ENCODE measurements at regions not wholly inside any gene's neighbourhood (a gene's known extent, or its start where the extent isn't known, plus 50 kb on each side); places are given as distances from the start of the nearest gene placed in this dataset.

DNA sequence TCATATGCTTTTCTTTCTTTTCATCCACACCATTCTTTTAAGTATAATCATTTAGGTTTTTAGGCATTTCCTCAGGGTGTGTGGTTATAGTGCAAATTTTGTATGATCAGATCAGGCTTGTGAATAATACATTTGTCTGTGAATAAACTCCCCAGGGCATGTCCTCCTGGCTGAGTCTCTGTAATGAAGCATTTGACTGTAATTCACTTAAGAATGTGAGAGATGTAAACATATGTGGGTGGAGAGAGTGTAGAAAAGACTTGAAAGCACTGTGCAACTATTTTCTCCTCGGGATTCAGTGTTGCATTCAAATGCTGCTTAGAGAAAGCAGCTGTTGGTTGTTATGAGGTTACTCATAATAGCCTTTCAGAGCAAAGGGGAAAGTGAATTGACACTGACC lies 996.5 kb downstream of the TUSC7 start:
- Histone ChIP-seq H3K27ac (peak overlapping the region; percentile 62), H3K9me3 (replicated peaks) (no peaks in the 10 kb centered on the region), H3K4me1 (replicated peaks) (peaks cover 33% of the 10 kb centered on the region), H3K36me3 (no peaks in the 10 kb centered on the region), H3K4me3 (no peak overlapping the region), H3K27me3 (replicated peaks) (no peaks in the 10 kb centered on the region)
- peak; percentile 58 to 86 for DNase-seq (ENCODE audit: low read depth in 1 of 2, low spot score in 2 of 2)

- Histone ChIP-seq H3K27ac (peak overlapping the region; percentile 48), H3K4me1 (replicated peaks) (peaks cover 33% of the 10 kb centered on the region), H3K9me3 (replicated peaks) (no peaks in the 10 kb centered on the region), H3K36me3 (no peaks in the 10 kb centered on the region), H3K27me3 (replicated peaks) (no peaks in the 10 kb centered on the region), H3K4me3 (no peak overlapping the region)
- no peak for DNase-seq (ENCODE audit: low read depth in 1 of 2, low spot score in 2 of 2)
These were observed 997.2 kb downstream of the TUSC7 start for GRCh38 chr3:117706756-117707155.

GRCh38 chr3:117708601-117709000 lies 999.0 kb downstream of the TUSC7 start:
- peak in 1 of 2 experiments; percentile 29 for DNase-seq (ENCODE audit: low read depth in 1 of 2, low spot score in 2 of 2)
- Histone ChIP-seq H3K27me3 (replicated peaks) (no peaks in the 10 kb centered on the region), H3K4me1 (replicated peaks) (peaks cover 33% of the 10 kb centered on the region), H3K27ac (peak overlapping the region; percentile 8; the same call in 1 of the 2 replicates), H3K9me3 (replicated peaks) (no peaks in the 10 kb centered on the region), H3K36me3 (no peaks in the 10 kb centered on the region), H3K4me3 (no peak overlapping the region)

- Histone ChIP-seq H3K36me3 (no peaks in the 10 kb centered on the region), H3K27ac (no peak overlapping the region), H3K9me3 (replicated peaks) (no peaks in the 10 kb centered on the region), H3K4me1 (replicated peaks) (peaks cover 33% of the 10 kb centered on the region), H3K27me3 (replicated peaks) (no peaks in the 10 kb centered on the region), H3K4me3 (no peak overlapping the region)
- DNase-seq (ENCODE audit: low read depth in 1 of 2, low spot score in 2 of 2): no peak
These were observed 999.5 kb downstream of the TUSC7 start for GRCh38 chr3:117709108-117709507.

- Histone ChIP-seq H3K4me1 (replicated peaks) (peaks cover 26% of the 10 kb centered on the region), H3K36me3 (no peaks in the 10 kb centered on the region), H3K9me3 (replicated peaks) (no peaks in the 10 kb centered on the region), H3K27me3 (replicated peaks) (no peaks in the 10 kb centered on the region), H3K27ac (no peak overlapping the region), H3K4me3 (no peak overlapping the region)
- no peak for DNase-seq (ENCODE audit: low read depth in 1 of 2, low spot score in 2 of 2)
These were observed 1000.9 kb downstream of the TUSC7 start for GRCh38 chr3:117710501-117710900.

GRCh38 chr3:117719316-117719926 lies 1009.8 kb downstream of the TUSC7 start:
- Histone ChIP-seq H3K27me3 (replicated peaks) (no peaks in the 10 kb centered on the region), H3K4me3 (no peak overlapping the region), H3K4me1 (replicated peaks) (no peaks in the 10 kb centered on the region), H3K36me3 (no peaks in the 10 kb centered on the region), H3K27ac (no peak overlapping the region), H3K9me3 (replicated peaks) (no peaks in the 10 kb centered on the region)
- DNase-seq (ENCODE audit: low read depth in 1 of 2, low spot score in 2 of 2): no peak

GRCh38 chr3:117721866-117722265 lies 1012.3 kb downstream of the TUSC7 start:
- Histone ChIP-seq H3K4me1 (replicated peaks) (no peaks in the 10 kb centered on the region), H3K27me3 (replicated peaks) (no peaks in the 10 kb centered on the region), H3K9me3 (replicated peaks) (no peaks in the 10 kb centered on the region), H3K27ac (no peak overlapping the region), H3K4me3 (no peak overlapping the region), H3K36me3 (no peaks in the 10 kb centered on the region)
- DNase-seq (ENCODE audit: low read depth in 1 of 2, low spot score in 2 of 2): no peak

DNA sequence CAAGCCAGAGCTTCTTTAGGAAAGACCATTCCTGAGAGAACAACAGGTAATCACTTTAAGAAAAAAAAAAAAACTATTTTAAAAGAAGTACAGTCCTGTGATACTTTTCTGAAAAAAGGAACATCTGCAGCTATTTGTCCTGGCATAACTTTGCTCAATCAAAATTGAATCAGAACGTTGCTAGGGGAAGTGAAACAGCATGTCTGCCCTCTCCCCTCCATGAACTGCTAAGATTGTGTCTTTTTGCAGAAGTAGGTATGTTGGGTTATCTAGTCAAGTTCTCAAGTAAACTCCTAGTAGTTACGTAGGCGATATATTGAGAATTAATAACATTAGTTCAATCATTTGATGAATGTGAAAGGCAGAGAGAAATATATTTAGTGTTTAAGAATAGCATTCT lies 1013.3 kb downstream of the TUSC7 start:
- H3K4me1 ChIP-seq (replicated peaks): no peaks in the 10 kb centered on the region
- no peaks in the 10 kb centered on the region for H3K27me3 ChIP-seq (replicated peaks)
- no peaks in the 10 kb centered on the region for H3K9me3 ChIP-seq (replicated peaks)
- no peak overlapping the region for H3K4me3 ChIP-seq
- no peak for DNase-seq (ENCODE audit: low read depth in 1 of 2, low spot score in 2 of 2)
- H3K27ac ChIP-seq: no peak overlapping the region
- H3K36me3 ChIP-seq: no peaks in the 10 kb centered on the region

- Histone ChIP-seq H3K27ac (no peak overlapping the region), H3K4me3 (no peak overlapping the region), H3K36me3 (no peaks in the 10 kb centered on the region), H3K9me3 (replicated peaks) (no peaks in the 10 kb centered on the region), H3K4me1 (replicated peaks) (no peaks in the 10 kb centered on the region), H3K27me3 (replicated peaks) (no peaks in the 10 kb centered on the region)
- DNase-seq (ENCODE audit: low read depth in 1 of 2, low spot score in 2 of 2): no peak
These were observed 1014.2 kb downstream of the TUSC7 start for GRCh38 chr3:117723825-117724224.

GRCh38 chr3:117725314-117725713 lies 1015.7 kb downstream of the TUSC7 start:
- DNase-seq (ENCODE audit: low read depth in 1 of 2, low spot score in 2 of 2): no peak
- H3K9me3 ChIP-seq (replicated peaks): no peaks in the 10 kb centered on the region

DNA sequence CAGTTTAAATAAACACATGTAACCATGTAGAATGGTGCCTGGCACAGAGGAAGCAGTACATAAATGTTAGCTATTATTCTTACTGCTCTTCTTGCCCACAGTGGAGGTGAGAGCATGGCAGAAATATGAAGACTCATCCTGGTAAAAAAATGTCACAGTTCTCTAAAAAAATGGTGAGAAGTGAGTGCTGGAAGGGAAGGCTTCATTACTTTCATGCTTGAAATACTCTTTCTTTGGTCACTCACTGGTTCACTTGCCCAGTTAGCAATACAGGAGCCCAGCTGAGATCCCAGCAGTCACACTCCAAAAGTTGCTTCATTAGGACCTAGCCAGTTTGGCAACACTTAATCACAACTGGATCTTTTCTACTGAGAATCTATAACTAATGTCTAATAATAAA lies 1017.2 kb downstream of the TUSC7 start:
- H3K4me3 ChIP-seq: no peak overlapping the region
- no peaks in the 10 kb centered on the region for H3K27me3 ChIP-seq (replicated peaks)
- DNase-seq (ENCODE audit: low read depth in 1 of 2, low spot score in 2 of 2): no peak
- H3K36me3 ChIP-seq: no peaks in the 10 kb centered on the region
- no peaks in the 10 kb centered on the region for H3K9me3 ChIP-seq (replicated peaks)
- H3K4me1 ChIP-seq (replicated peaks): no peaks in the 10 kb centered on the region
- H3K27ac ChIP-seq: no peak overlapping the region

More at GRCh38 chr3:117725314-117725713, 1015.7 kb downstream of the TUSC7 start:
- Histone ChIP-seq H3K27ac (no peak overlapping the region), H3K36me3 (no peaks in the 10 kb centered on the region), H3K4me3 (no peak overlapping the region), H3K4me1 (replicated peaks) (no peaks in the 10 kb centered on the region), H3K27me3 (replicated peaks) (no peaks in the 10 kb centered on the region)

DNA sequence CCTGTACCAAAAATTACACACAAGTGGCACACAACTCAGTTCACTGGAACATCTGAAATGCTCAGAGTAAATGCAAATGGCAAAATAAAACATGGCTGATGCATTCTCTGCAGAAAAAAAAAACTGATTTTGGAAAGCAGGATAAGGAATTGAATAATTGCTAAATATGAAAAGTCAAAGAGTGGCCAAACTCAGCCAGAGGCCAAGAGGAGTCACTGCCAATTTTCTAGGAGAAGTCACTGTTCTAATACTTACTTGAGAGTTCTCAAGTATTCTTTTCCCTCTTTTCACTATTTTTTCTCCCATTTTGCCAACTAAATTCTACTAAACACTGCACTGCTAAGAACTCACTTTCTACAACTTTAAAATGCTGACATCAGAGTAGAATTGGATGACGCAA lies 1018.6 kb downstream of the TUSC7 start:
- Histone ChIP-seq H3K4me3 (no peak overlapping the region), H3K36me3 (no peaks in the 10 kb centered on the region), H3K9me3 (replicated peaks) (no peaks in the 10 kb centered on the region), H3K27ac (no peak overlapping the region), H3K27me3 (replicated peaks) (no peaks in the 10 kb centered on the region), H3K4me1 (replicated peaks) (no peaks in the 10 kb centered on the region)
- no peak for DNase-seq (ENCODE audit: low read depth in 1 of 2, low spot score in 2 of 2)

GRCh38 chr3:117734496-117734895 lies 1024.9 kb downstream of the TUSC7 start:
- peak overlapping the region; percentile 52 for H3K27ac ChIP-seq
- H3K9me3 ChIP-seq (replicated peaks): no peaks in the 10 kb centered on the region
- H3K4me1 ChIP-seq (replicated peaks): peaks cover 27% of the 10 kb centered on the region
- H3K4me3 ChIP-seq: no peak overlapping the region
- DNase-seq (ENCODE audit: low read depth in 1 of 2, low spot score in 2 of 2): peak in 1 of 2 experiments; percentile 19
- no peaks in the 10 kb centered on the region for H3K27me3 ChIP-seq (replicated peaks)
- no peaks in the 10 kb centered on the region for H3K36me3 ChIP-seq

- H3K27ac ChIP-seq: peak overlapping the region; percentile 85
- peak in 1 of 2 experiments; percentile 54 for DNase-seq (ENCODE audit: low read depth in 1 of 2, low spot score in 2 of 2)
- peaks cover 27% of the 10 kb centered on the region for H3K4me1 ChIP-seq (replicated peaks)
- H3K4me3 ChIP-seq: no peak overlapping the region
- H3K27me3 ChIP-seq (replicated peaks): no peaks in the 10 kb centered on the region
- H3K9me3 ChIP-seq (replicated peaks): no peaks in the 10 kb centered on the region
- H3K36me3 ChIP-seq: no peaks in the 10 kb centered on the region
These were observed 1026.0 kb downstream of the TUSC7 start for GRCh38 chr3:117735481-117736101.

GRCh38 chr3:117736846-117737245 lies 1027.3 kb downstream of the TUSC7 start:
- DNase-seq (ENCODE audit: low read depth in 1 of 2, low spot score in 2 of 2): no peak
- no peaks in the 10 kb centered on the region for H3K27me3 ChIP-seq (replicated peaks)
- H3K27ac ChIP-seq: no peak overlapping the region
- H3K9me3 ChIP-seq (replicated peaks): no peaks in the 10 kb centered on the region
- H3K4me1 ChIP-seq (replicated peaks): peaks cover 27% of the 10 kb centered on the region
- H3K36me3 ChIP-seq: no peaks in the 10 kb centered on the region
- no peak overlapping the region for H3K4me3 ChIP-seq
